Breast epithelium (tissue), 3 donors: ENCODE measurements at regions not wholly inside any gene's neighbourhood (a gene's known extent, or its start where the extent isn't known, plus 50 kb on each side); places are given as distances from the start of the nearest gene placed in this dataset.

Experiments
- CTCF ChIP-seq, 3 donors: fragments of 450-650 bp; IDR thresholded peaks; one replicate each; pipeline ENCODE4 v1.5.1; 2016 to 2017; ENCODE audit warnings: antibody characterized with exemption in 3 of 3, mild to moderate bottlenecking in 3 of 3, moderate library complexity in 3 of 3
- POLR2AphosphoS5 ChIP-seq, 3 donors: sonication (generic); formaldehyde crosslinking; IDR thresholded peaks; one replicate each; pipeline ENCODE4 v1.6.1; 2017; ENCODE audit warnings: antibody characterized with exemption in 3 of 3

- TF ChIP-seq CTCF (IDR thresholded peaks at IDR 0.05): no peak
- no peak for TF ChIP-seq POLR2AphosphoS5 (IDR thresholded peaks at IDR 0.05)
Measured at GRCh38 chr11:25939691-25940090, 392.2 kb upstream of the ANO3 start.
